ENCODE measurements at regions not wholly inside any gene's neighbourhood (a gene's known extent, or its start where the extent isn't known, plus 50 kb on each side); places are given as distances from the start of the nearest gene placed in this dataset.

- Mint-ChIP-seq H3K4me1 (ENCODE audit: low read depth) (no peaks in the 10 kb centered on the region), H3K9me3 (ENCODE audit: low read depth) (no peaks in the 10 kb centered on the region), H3K27ac (no peak overlapping the region), H3K27me3 (peaks cover 25% of the 10 kb centered on the region), H3K36me3 (ENCODE audit: insufficient read depth) (no peaks in the 10 kb centered on the region), H3K4me3 (ENCODE audit: low read depth) (no peak overlapping the region)
- no peak for TF ChIP-seq CTCF (IDR thresholded peaks at IDR 0.05; ENCODE audit: unreplicated experiment)
- DNase-seq (ENCODE audit: low spot score, unreplicated experiment): no peak
Measured at GRCh38 chr14:104474495-104475213, 104.9 kb upstream of the C14orf180 start.

GRCh38 chr14:104475256-104475655 lies 104.3 kb upstream of the C14orf180 start:
- H3K4me1 Mint-ChIP-seq (ENCODE audit: low read depth): no peaks in the 10 kb centered on the region
- no peaks in the 10 kb centered on the region for H3K9me3 Mint-ChIP-seq (ENCODE audit: low read depth)
- no peaks in the 10 kb centered on the region for H3K36me3 Mint-ChIP-seq (ENCODE audit: insufficient read depth)
- H3K27me3 Mint-ChIP-seq: peaks cover 19% of the 10 kb centered on the region
- no peak for TF ChIP-seq CTCF (IDR thresholded peaks at IDR 0.05; ENCODE audit: unreplicated experiment)
- H3K4me3 Mint-ChIP-seq (ENCODE audit: low read depth): no peak overlapping the region
- no peak for DNase-seq (ENCODE audit: low spot score, unreplicated experiment)
- H3K27ac Mint-ChIP-seq: no peak overlapping the region

- no peak for DNase-seq (ENCODE audit: low spot score, unreplicated experiment)
- no peaks in the 10 kb centered on the region for H3K36me3 Mint-ChIP-seq (ENCODE audit: insufficient read depth)
- H3K27me3 Mint-ChIP-seq: peaks cover 19% of the 10 kb centered on the region
- no peak for TF ChIP-seq CTCF (IDR thresholded peaks at IDR 0.05; ENCODE audit: unreplicated experiment)
- no peaks in the 10 kb centered on the region for H3K9me3 Mint-ChIP-seq (ENCODE audit: low read depth)
- no peak overlapping the region for H3K4me3 Mint-ChIP-seq (ENCODE audit: low read depth)
- H3K27ac Mint-ChIP-seq: no peak overlapping the region
- H3K4me1 Mint-ChIP-seq (ENCODE audit: low read depth): no peaks in the 10 kb centered on the region
Measured at GRCh38 chr14:104475802-104476201, 103.8 kb upstream of the C14orf180 start.

- H3K4me1 Mint-ChIP-seq (ENCODE audit: low read depth): no peaks in the 10 kb centered on the region
- no peaks in the 10 kb centered on the region for H3K36me3 Mint-ChIP-seq (ENCODE audit: insufficient read depth)
- no peak overlapping the region for H3K27ac Mint-ChIP-seq
- no peak overlapping the region for H3K4me3 Mint-ChIP-seq (ENCODE audit: low read depth)
- no peak for TF ChIP-seq CTCF (IDR thresholded peaks at IDR 0.05; ENCODE audit: unreplicated experiment)
- H3K27me3 Mint-ChIP-seq: peaks cover 21% of the 10 kb centered on the region
- H3K9me3 Mint-ChIP-seq (ENCODE audit: low read depth): peaks cover 4% of the 10 kb centered on the region
- no peak for DNase-seq (ENCODE audit: low spot score, unreplicated experiment)
Measured at GRCh38 chr14:104476437-104476836, 103.1 kb upstream of the C14orf180 start.

- Mint-ChIP-seq H3K27ac (no peak overlapping the region), H3K36me3 (ENCODE audit: insufficient read depth) (no peaks in the 10 kb centered on the region), H3K27me3 (peaks cover 15% of the 10 kb centered on the region), H3K9me3 (ENCODE audit: low read depth) (peaks cover 9% of the 10 kb centered on the region), H3K4me1 (ENCODE audit: low read depth) (no peaks in the 10 kb centered on the region), H3K4me3 (ENCODE audit: low read depth) (no peak overlapping the region)
- DNase-seq (ENCODE audit: low spot score, unreplicated experiment): no peak
- TF ChIP-seq CTCF (IDR thresholded peaks at IDR 0.05; ENCODE audit: unreplicated experiment): no peak
Measured at GRCh38 chr14:104477117-104477623, 102.4 kb upstream of the C14orf180 start.
